ENCODE measurements at regions not wholly inside any gene's neighbourhood (a gene's known extent, or its start where the extent isn't known, plus 50 kb on each side); places are given as distances from the start of the nearest gene placed in this dataset.

DNA sequence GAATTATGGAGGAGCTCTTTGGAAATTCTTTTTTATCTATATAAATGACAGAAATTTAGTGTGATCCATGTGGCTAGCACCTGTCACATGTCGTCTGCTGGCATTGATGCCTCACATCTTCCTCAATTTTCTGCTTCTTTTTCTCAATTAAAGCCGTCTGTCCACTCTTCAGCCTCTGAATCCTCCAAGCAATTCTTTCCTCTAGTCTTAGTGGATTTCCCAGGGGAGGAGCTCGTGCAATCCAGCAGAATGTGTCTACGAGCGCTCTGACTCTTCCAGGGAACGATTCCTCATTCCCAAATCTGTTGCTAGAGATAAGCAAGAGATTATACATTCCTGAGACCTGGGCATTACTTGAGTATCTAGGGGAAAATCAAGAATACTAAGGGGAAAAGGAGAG lies 176.6 kb downstream of the EMP1 start:
- TF ChIP-seq CTCF (conservative IDR thresholded peaks at IDR 0.05; ENCODE audit: low read depth, low read length) = no peak
- TF ChIP-seq POLR2A (IDR thresholded peaks at IDR 0.05; ENCODE audit: low read depth, low read length) = no peak
- TF ChIP-seq MXI1 (IDR thresholded peaks at IDR 0.05; ENCODE audit: borderline replicate concordance, low read depth, low read length) = no peak
- TF ChIP-seq RFX5 (IDR thresholded peaks at IDR 0.05; ENCODE audit: low read depth, low read length) = no peak
- no peak for TF ChIP-seq CEBPB (IDR thresholded peaks at IDR 0.05; ENCODE audit: low read depth, low read length)
- TF ChIP-seq CHD1 (IDR thresholded peaks at IDR 0.05; ENCODE audit: low read depth, low read length) = no peak
- TF ChIP-seq SMC3 (IDR thresholded peaks at IDR 0.05; ENCODE audit: low read depth, low read length) = no peak
- no peak for TF ChIP-seq MAZ (IDR thresholded peaks at IDR 0.05; ENCODE audit: borderline replicate concordance, low read depth, low read length)

All from IMR-90 (cell line).